ENCODE measurements at regions not wholly inside any gene's neighbourhood (a gene's known extent, or its start where the extent isn't known, plus 50 kb on each side); places are given as distances from the start of the nearest gene placed in this dataset.

GRCh38 chr4:184895012-184895695, 69.4 kb upstream of the ACSL1 start:
- Histone ChIP-seq H4K20me1 (ENCODE audit: control insufficient read depth, extremely low read depth, insufficient read depth, low read length) (no peaks in the 10 kb centered on the region), H2AFZ (ENCODE audit: low read length) (no peak overlapping the region), H3K36me3 (ENCODE audit: control insufficient read depth, insufficient read depth, low read length) (no peaks in the 10 kb centered on the region), H3K4me3 (replicated peaks in 1 of 4; ENCODE audit: control extremely low read depth in 1 of 4, insufficient read depth in 1 of 4, low read depth in 3 of 4, low read length in 4 of 4) (no peak overlapping the region), H3K79me2 (ENCODE audit: control insufficient read depth, insufficient read depth, low read length) (no peaks in the 10 kb centered on the region), H3K27ac (ENCODE audit: insufficient read depth, low read length) (no peak overlapping the region), H3K4me2 (ENCODE audit: extremely low read depth, insufficient read depth, low read length) (no peak overlapping the region), H3K4me1 (ENCODE audit: control insufficient read depth, extremely low read depth, insufficient read depth, low read length) (no peaks in the 10 kb centered on the region), H3K9me3 (ENCODE audit: control insufficient read depth, insufficient read depth, low read depth, low read length) (no peaks in the 10 kb centered on the region), H3K9ac (ENCODE audit: insufficient read depth, low read length) (no peak overlapping the region), H3K27me3 (ENCODE audit: control insufficient read depth, insufficient read depth, low read length) (no peaks in the 10 kb centered on the region)
- no peak for DNase-seq (ENCODE audit: low read depth in 2 of 2)
- TF ChIP-seq EZH2 (IDR thresholded peaks at IDR 0.05; ENCODE audit: low read length, missing control alignments) (no peak), CTCF (conservative IDR thresholded peaks at IDR 0.05 in 1 of 2, IDR thresholded peaks at IDR 0.05 in 1 of 2; ENCODE audit: low read depth in 1 of 2, low read length in 2 of 2) (no peak)

GRCh38 chr4:184896868-184897715, 71.3 kb upstream of the ACSL1 start:
- H3K4me3 ChIP-seq (replicated peaks in 1 of 4; ENCODE audit: control extremely low read depth in 1 of 4, insufficient read depth in 1 of 4, low read depth in 3 of 4, low read length in 4 of 4): no peak overlapping the region

More at GRCh38 chr4:184896868-184897715, 71.3 kb upstream of the ACSL1 start:
- Histone ChIP-seq H3K4me2 (ENCODE audit: extremely low read depth, insufficient read depth, low read length) (no peak overlapping the region), H3K4me1 (ENCODE audit: control insufficient read depth, extremely low read depth, insufficient read depth, low read length) (no peaks in the 10 kb centered on the region), H3K79me2 (ENCODE audit: control insufficient read depth, insufficient read depth, low read length) (no peaks in the 10 kb centered on the region), H4K20me1 (ENCODE audit: control insufficient read depth, extremely low read depth, insufficient read depth, low read length) (no peaks in the 10 kb centered on the region), H3K9ac (ENCODE audit: insufficient read depth, low read length) (no peak overlapping the region), H3K27ac (ENCODE audit: insufficient read depth, low read length) (no peak overlapping the region), H3K36me3 (ENCODE audit: control insufficient read depth, insufficient read depth, low read length) (no peaks in the 10 kb centered on the region), H3K9me3 (ENCODE audit: control insufficient read depth, insufficient read depth, low read depth, low read length) (no peaks in the 10 kb centered on the region), H3K27me3 (ENCODE audit: control insufficient read depth, insufficient read depth, low read length) (no peaks in the 10 kb centered on the region), H2AFZ (ENCODE audit: low read length) (no peak overlapping the region)
- peak in 1 of 2 donors; percentile 45 for DNase-seq (ENCODE audit: low read depth in 2 of 2)
- TF ChIP-seq EZH2 (IDR thresholded peaks at IDR 0.05; ENCODE audit: low read length, missing control alignments): no peak
- no peak for TF ChIP-seq CTCF (conservative IDR thresholded peaks at IDR 0.05 in 1 of 2, IDR thresholded peaks at IDR 0.05 in 1 of 2; ENCODE audit: low read depth in 1 of 2, low read length in 2 of 2)

Data from fibroblast of lung (primary cell).